IPS-20b (cell line): ENCODE measurements at regions not wholly inside any gene's neighbourhood (a gene's known extent, or its start where the extent isn't known, plus 50 kb on each side); places are given as distances from the start of the nearest gene placed in this dataset.
A peak's percentile ranks its signal among the peaks of the same experiment; 100 is the strongest.
"Not testable (repeated sequence)": the region's sequence is repeated elsewhere in the genome, so short reads cannot be mapped to it uniquely, and the experiment has no call there.

ENCODE experiments used
- H3K27ac ChIP-seq: one replicate; pipeline ENCODE4 v1.5.1; 2013; ENCODE audit warnings: low read length
- H3K27me3 ChIP-seq: 2 replicates; pipeline ENCODE4 v1.6.1; 2013; ENCODE audit warnings: mild to moderate bottlenecking, low read length, inconsistent platforms; ENCODE audit not compliant: insufficient read depth
- H3K36me3 ChIP-seq: 2 replicates; pipeline ENCODE4 v1.6.1; 2013; ENCODE audit warnings: low read depth, mild to moderate bottlenecking, inconsistent platforms, low read length, moderate library complexity; ENCODE audit not compliant: insufficient read depth
- H3K4me1 ChIP-seq: 2 replicates; pipeline ENCODE4 v1.6.1; 2013; ENCODE audit warnings: mild to moderate bottlenecking, control low read depth, inconsistent platforms, low read length, moderate library complexity; ENCODE audit not compliant: insufficient read depth
- H3K4me3 ChIP-seq: 2 replicates; pipeline ENCODE4 v1.5.1; 2013; ENCODE audit warnings: mild to moderate bottlenecking, low read length, inconsistent platforms
- H3K9ac ChIP-seq: 2 replicates; pipeline ENCODE4 v1.6.1; 2013; ENCODE audit warnings: low read depth, mild to moderate bottlenecking, inconsistent platforms, low read length, moderate library complexity
- H3K9me3 ChIP-seq: 2 replicates; pipeline ENCODE4 v1.6.1; 2013; ENCODE audit warnings: mild to moderate bottlenecking, low read depth, low read length, inconsistent platforms; ENCODE audit not compliant: insufficient read depth

DNA sequence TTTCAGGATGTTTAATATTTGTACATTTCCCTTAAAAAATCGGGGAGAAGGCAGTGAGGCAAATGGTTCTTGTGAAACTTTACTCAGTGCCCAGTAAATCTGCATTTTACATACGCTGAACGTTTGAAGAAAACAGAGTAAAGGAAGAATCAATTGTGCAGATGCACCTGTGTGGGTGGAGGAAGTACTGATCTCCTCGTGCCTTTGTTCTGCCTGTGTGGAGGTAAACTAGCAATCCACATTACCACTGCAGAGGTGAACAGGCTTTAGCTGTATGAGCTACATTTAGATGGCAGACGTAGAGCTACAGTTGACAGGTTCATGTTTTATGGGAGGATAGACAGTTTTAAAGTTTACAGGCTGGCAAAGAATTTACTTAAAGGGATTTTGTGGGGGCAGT, 62.7 kb upstream of the VIPR2 start:
- Histone ChIP-seq H3K36me3 (no peaks in the 10 kb centered on the region), H3K4me1 (no peaks in the 10 kb centered on the region), H3K27me3 (no peaks in the 10 kb centered on the region; the same call in 1 of the 2 replicates), H3K9ac (no peak overlapping the region), H3K4me3 (no peak overlapping the region), H3K27ac (no peak overlapping the region), H3K9me3 (peaks cover 8% of the 10 kb centered on the region; the same call in 1 of the 2 replicates)

DNA sequence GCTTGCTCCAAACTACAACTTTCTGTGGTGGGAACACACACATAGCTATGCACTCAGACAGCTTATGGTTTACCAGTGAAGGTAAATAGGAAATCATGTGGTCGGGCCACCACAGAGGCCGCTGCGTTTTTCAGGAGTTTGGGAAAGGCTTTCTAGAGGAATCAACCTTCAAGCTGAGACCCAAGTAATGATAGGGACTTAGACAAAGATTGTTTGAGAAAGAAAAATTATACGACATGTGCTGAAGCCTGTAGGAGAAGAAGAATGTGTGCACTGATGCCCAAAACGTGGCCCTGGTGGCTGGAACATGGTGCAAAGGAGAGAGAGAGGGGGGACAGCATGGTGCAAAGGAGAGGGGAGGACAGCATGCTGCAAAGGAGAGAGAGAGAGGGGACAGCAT, 61.2 kb upstream of the VIPR2 start:
- Histone ChIP-seq H3K36me3 (no peaks in the 10 kb centered on the region), H3K27ac (no peak overlapping the region), H3K4me3 (no peak overlapping the region), H3K27me3 (no peaks in the 10 kb centered on the region; the same call in 1 of the 2 replicates), H3K9ac (no peak overlapping the region), H3K9me3 (peaks cover 8% of the 10 kb centered on the region; the same call in 1 of the 2 replicates), H3K4me1 (no peaks in the 10 kb centered on the region)

- H3K9me3 ChIP-seq, result peaks cover 8% of the 10 kb centered on the region; the same call in 1 of the 2 replicates
- H3K27me3 ChIP-seq, result no peaks in the 10 kb centered on the region; the same call in 1 of the 2 replicates
- H3K27ac ChIP-seq, result no peak overlapping the region
- H3K4me1 ChIP-seq, result no peaks in the 10 kb centered on the region
- no peak overlapping the region for H3K9ac ChIP-seq
- H3K4me3 ChIP-seq, result no peak overlapping the region
- no peaks in the 10 kb centered on the region for H3K36me3 ChIP-seq
Observed at GRCh38 chr7:159204664-159205063, 60.0 kb upstream of the VIPR2 start.

DNA sequence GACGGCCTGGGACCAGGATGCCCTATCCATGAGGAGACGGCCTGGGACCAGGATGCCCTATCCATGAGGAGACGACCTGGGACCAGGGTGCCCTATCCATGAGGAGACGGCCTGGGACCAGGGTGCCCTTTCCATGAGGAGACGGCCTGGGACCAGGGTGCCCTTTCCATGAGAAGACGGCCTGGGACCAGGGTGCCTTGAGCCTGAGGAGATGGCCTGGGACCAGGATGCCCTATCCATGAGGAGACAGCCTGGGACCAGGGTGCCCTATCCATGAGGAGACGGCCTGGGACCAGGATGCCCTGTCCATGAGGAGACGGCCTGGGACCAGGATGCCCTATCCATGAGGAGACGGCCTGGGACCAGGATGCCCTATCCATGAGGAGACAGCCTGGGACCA, 58.6 kb upstream of the VIPR2 start:
- not testable (repeated sequence) for H3K4me3 ChIP-seq, H3K9ac ChIP-seq, H3K4me1 ChIP-seq, H3K9me3 ChIP-seq, H3K27me3 ChIP-seq, H3K27ac ChIP-seq, H3K36me3 ChIP-seq

DNA sequence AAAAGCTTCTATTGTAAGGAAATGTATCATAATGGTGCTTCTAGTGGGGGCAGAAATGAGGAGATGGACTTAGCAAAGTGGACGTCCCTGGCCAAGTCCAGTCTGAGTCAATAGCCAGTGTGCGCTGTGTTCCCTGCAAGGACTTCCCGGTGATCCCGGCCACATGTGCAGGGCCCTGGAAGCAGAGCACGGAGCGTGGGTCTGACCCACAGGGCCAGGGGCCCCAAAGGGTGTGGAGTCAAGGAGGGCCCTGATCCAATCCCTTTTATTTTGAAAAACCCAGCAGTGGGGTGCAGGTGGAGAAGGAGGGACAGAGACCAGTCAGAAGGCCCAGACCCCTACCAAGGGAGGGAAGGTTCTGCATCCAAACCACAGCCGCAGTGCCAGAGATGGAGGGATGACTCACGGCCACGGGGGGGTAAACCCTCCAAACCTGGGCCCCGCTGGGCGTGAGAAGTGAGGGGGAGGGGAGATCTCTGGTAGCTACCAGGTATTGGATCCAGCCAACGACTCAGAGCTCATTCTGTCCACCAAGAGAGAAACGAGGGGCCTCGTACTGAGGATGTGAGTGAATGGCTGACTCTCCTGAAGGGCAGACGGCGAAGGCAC, 57.2 kb upstream of the VIPR2 start:
- no peaks in the 10 kb centered on the region; the same call in 1 of the 2 replicates for H3K27me3 ChIP-seq
- no peak overlapping the region for H3K4me3 ChIP-seq
- no peaks in the 10 kb centered on the region for H3K36me3 ChIP-seq
- no peaks in the 10 kb centered on the region; the same call in 1 of the 2 replicates for H3K9me3 ChIP-seq
- H3K9ac ChIP-seq, result no peak overlapping the region
- peaks cover 7% of the 10 kb centered on the region; the same call in 1 of the 2 replicates for H3K4me1 ChIP-seq
- H3K27ac ChIP-seq, result no peak overlapping the region

DNA sequence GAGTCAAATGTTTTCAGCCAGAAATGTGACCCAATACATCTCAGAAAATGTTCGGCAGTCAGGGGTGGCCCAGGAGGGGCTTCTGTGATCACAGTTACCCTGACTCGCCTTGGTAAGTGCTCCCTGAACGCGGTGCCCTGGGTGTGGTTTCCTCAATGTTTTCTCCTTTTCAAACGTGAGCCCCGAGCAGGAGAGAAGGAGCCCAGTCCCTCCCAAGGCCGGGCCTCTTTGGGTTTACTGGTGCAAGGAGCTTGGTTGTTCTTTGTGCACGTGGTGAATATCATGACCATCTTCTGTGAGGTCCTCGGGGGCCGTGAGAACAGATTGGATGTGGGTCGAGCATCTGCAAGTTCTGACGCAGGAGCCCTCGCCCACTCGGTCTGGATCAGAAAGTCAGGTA, 55.8 kb upstream of the VIPR2 start:
- Histone ChIP-seq H3K36me3 (no peaks in the 10 kb centered on the region), H3K9me3 (no peaks in the 10 kb centered on the region; the same call in 1 of the 2 replicates)

DNA sequence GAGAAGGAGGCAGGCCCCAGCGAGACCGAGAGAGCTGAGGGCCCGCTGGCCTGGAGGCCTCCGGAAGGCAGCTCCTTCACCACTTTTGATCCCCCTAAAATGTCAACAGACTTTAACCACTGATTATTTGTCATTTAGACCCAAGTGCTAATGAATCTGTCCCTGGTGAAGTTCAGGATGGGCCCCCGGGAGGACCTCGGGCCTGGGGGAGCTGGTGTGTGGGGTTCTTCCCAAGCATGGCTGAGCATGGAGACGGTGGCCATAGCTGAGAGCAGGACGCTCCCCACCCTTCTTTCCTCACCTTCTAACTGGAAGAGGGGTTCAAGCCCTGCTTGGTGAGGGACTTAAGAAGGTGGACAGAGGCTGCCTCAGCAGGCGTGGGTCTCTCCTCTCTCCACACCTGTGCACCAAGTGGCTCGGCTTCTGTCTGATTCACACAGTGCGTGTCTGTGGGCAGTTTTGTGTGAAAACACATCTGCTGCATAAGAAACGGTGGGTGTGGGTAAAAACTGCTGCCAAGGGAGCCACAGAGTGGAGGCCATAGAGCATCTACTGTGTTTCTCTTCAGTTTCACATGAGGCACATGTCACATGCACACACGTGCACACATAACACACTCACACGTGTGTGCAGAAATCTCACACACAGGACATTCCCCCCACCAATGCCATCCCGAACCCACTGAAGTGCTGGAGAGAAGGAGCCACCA, 53.5 kb upstream of the VIPR2 start:
- no peaks in the 10 kb centered on the region for H3K9me3 ChIP-seq
- no peaks in the 10 kb centered on the region for H3K36me3 ChIP-seq
- H3K4me1 ChIP-seq, result peaks cover 9% of the 10 kb centered on the region; the same call in 1 of the 2 replicates
- H3K27ac ChIP-seq, result no peak overlapping the region
- no peaks in the 10 kb centered on the region for H3K27me3 ChIP-seq
- no peak overlapping the region for H3K4me3 ChIP-seq
- H3K9ac ChIP-seq, result no peak overlapping the region

More for the DNA sequence above, 55.8 kb upstream of the VIPR2 start:
- no peak overlapping the region for H3K4me3 ChIP-seq
- no peak overlapping the region for H3K27ac ChIP-seq
- H3K9ac ChIP-seq, result no peak overlapping the region
- no peaks in the 10 kb centered on the region for H3K27me3 ChIP-seq
- H3K4me1 ChIP-seq, result peaks cover 9% of the 10 kb centered on the region; the same call in 1 of the 2 replicates

DNA sequence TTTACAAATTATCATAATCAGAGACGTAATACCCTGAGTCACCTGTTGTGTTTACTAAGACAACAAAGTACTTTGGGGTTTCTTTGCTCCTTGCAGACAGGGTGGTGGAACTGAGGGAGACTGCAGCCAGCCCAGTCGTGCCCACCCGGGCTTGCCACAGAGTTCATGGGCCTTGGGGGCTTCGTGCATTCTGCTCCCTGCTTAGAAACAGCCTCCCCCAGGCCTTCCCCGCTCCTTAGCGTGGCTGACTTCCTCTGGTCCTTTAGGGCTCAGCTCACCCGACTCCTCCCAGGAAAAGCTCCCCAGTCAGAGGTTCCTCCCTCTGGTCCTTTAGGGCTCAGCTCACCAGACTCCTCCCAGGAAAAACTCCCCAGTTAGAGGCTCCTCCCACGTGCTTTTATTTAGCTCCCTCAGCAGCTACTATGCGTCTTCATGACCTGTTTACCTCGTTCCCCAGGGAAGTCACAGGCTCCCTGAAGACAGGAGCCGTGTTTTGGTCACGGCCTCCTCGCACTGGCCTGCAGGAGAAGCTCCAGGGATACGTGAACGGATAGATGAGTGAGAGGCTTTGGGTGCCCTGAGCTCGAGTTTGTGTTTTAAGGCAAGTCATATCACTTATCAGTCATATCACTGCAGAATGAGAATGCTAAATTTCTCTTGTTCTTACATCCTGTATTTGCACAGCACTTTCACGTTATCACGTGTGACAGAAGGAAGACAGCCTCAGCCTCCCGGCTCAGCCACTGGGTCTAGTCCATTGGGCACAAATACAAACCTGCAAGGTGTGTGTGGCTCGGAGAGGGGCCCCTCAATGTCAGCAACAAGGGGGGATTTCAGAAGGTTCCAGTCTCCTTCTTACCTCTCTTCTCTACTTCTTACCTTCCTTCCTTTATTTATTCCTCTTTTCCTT, 52.7 kb upstream of the VIPR2 start:
- no peak overlapping the region for H3K4me3 ChIP-seq
- H3K36me3 ChIP-seq, result no peaks in the 10 kb centered on the region
- no peaks in the 10 kb centered on the region for H3K27me3 ChIP-seq
- H3K9me3 ChIP-seq, result no peaks in the 10 kb centered on the region; the same call in 1 of the 2 replicates
- H3K9ac ChIP-seq, result peak overlapping the region; percentile 27; the same call in 1 of the 2 replicates
- H3K4me1 ChIP-seq, result peaks cover 9% of the 10 kb centered on the region; the same call in 1 of the 2 replicates
- no peak overlapping the region for H3K27ac ChIP-seq

DNA sequence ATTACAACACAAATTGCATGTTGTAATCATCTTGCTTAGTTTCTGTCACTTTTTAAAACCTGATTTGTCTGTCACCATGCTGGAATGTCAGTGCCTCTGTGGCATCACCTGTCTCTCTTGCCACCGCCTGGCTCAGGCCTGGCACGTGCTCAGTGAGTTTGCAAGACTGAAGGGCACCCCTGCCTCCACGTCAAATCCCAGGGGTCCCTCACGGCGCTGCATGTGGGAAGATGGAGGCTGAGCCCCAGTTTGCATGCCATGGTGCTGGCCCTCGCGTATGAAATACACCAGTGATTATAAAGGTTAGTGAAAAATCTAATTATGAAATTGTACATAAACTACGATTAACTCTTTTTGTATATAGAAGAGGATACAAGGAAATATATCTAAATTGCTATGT, 51.9 kb upstream of the VIPR2 start:
- H3K4me3 ChIP-seq, result no peak overlapping the region
- no peak overlapping the region for H3K27ac ChIP-seq
- no peaks in the 10 kb centered on the region for H3K27me3 ChIP-seq
- H3K9ac ChIP-seq, result no peak overlapping the region
- no peaks in the 10 kb centered on the region for H3K36me3 ChIP-seq
- H3K9me3 ChIP-seq, result no peaks in the 10 kb centered on the region; the same call in 1 of the 2 replicates
- peaks cover 12% of the 10 kb centered on the region; the same call in 1 of the 2 replicates for H3K4me1 ChIP-seq

DNA sequence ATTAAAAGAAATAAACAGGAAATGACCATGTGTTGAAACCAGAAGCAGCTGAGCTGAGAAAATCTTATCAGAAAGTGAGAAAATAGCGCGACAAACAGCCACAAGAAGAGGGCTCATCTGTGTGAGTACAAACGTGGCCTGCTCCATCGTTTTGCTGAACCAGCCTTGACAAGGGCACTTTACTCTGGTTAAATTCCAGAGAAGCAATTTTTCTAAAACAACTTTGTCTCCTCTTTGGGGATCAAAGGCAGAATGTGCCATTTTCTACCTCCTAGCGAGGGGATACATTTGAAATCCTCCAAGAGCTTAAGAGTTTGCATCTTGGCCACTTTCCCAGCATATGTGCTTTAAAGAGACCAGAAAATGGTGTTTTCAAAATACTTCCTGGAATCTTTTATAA, 51.3 kb upstream of the VIPR2 start:
- no peak overlapping the region for H3K4me3 ChIP-seq
- no peaks in the 10 kb centered on the region for H3K27me3 ChIP-seq
- H3K4me1 ChIP-seq, result peaks cover 12% of the 10 kb centered on the region; the same call in 1 of the 2 replicates
- H3K9ac ChIP-seq, result no peak overlapping the region
- no peaks in the 10 kb centered on the region for H3K36me3 ChIP-seq
- H3K9me3 ChIP-seq, result no peaks in the 10 kb centered on the region; the same call in 1 of the 2 replicates
- no peak overlapping the region for H3K27ac ChIP-seq
